K562 (cell line): ENCODE measurements at regions not wholly inside any gene's neighbourhood (a gene's known extent, or its start where the extent isn't known, plus 50 kb on each side); places are given as distances from the start of the nearest gene placed in this dataset.

ENCODE experiments used
- ATAC-seq: fragments of 200-7000 bp; cut with Tn5 transposase; 3 replicates; pipeline ENCODE4 v1.9.1; 2020; ENCODE audit warnings: moderate library complexity
- BruUV-seq: library from RNA; stranded (reverse); fragments of 400-500 nt; replicated peaks from 2 replicates; lab custom pipeline; 2021; lab: Mats Ljungman, UMichigan
- CTCF ChIA-PET: fragments of 300-600 bp; formaldehyde crosslinking; extraction: SDS; loops from one replicate; lab custom pipeline; 2021; ENCODE audit warnings: low intra/inter-chr PET ratio; lab: Yijun Ruan, JAX
- POLR2A ChIA-PET: fragments of 300-600, 350-650 bp; sonication (Branson Sonifier 250); formaldehyde crosslinking; extraction: SDS; loops from one replicate; lab custom pipeline; 2021; ENCODE audit warnings: antibody characterized with exemption, inconsistent platforms; lab: Yijun Ruan, JAX
- DNase-seq, 4 experiments: peaks; one replicate each; pipeline versions ENCODE4 v3.0.0 to v3.0.0-alpha.2; 2011 to 2018; ENCODE audit warnings: low spot score in 3 of 4, mixed read lengths in 3 of 4; ENCODE audit errors: extremely low read depth in 1 of 4
- FAIRE-seq: peaks from 2 replicates; lab custom pipeline; 2011; peaks lifted over from hg19 to GRCh38; lab: Jason Lieb, UNC
- H2AFZ ChIP-seq: 2 replicates; pipeline ENCODE4 v1.6.0; 2011; ENCODE audit warnings: low read depth, low read length, control low read depth, inconsistent platforms
- H3K27ac ChIP-seq: fragments of 200-600 bp; 3 replicates; pipeline ENCODE4 v1.8.0; 2011; ENCODE audit warnings: low read depth, mild to moderate bottlenecking, control low read depth, inconsistent platforms, low read length, moderate library complexity, mixed read lengths; ENCODE audit errors: extremely low read depth
- H3K27me3 ChIP-seq, 2 experiments: fragments of 300-600 bp in 1 of 2; 2 replicates in 1 of 2; 3 replicates in 1 of 2; pipeline versions ENCODE4 v1.6.0 to v1.8.0; 2011; ENCODE audit warnings: inconsistent platforms in 2 of 2, low read length in 2 of 2, mild to moderate bottlenecking in 1 of 2, mixed read lengths in 1 of 2, moderate library complexity in 1 of 2; ENCODE audit not compliant: control insufficient read depth in 2 of 2, insufficient read depth in 2 of 2
- H3K36me3 ChIP-seq: fragments of 300-600 bp; 3 replicates; pipeline ENCODE4 v1.8.0; 2011; ENCODE audit warnings: mild to moderate bottlenecking, low read length, inconsistent platforms; ENCODE audit not compliant: control insufficient read depth, insufficient read depth
- H3K4me1 ChIP-seq, 2 experiments: fragments of 200-600 bp in 1 of 2; replicated peaks in 1 of 2; 2 replicates in 1 of 2; 3 replicates in 1 of 2; pipeline versions ENCODE4 v1.5.1 to v1.8.0; 2011; ENCODE audit warnings: inconsistent platforms in 2 of 2, low read length in 2 of 2, mild to moderate bottlenecking in 1 of 2, mixed read lengths in 1 of 2, moderate library complexity in 1 of 2; ENCODE audit not compliant: control insufficient read depth in 2 of 2, insufficient read depth in 2 of 2
- H3K4me2 ChIP-seq: 2 replicates; pipeline ENCODE4 v1.6.1; 2011; ENCODE audit warnings: low read length, control low read depth, inconsistent platforms, mixed read lengths; ENCODE audit not compliant: insufficient read depth
- H3K4me3 ChIP-seq: fragments of 200-600 bp; sonication (generic), shearing (Covaris generic); 2 replicates; pipeline ENCODE4 v1.5.1; 2016; ENCODE audit warnings: control low read depth, inconsistent platforms
- H3K79me2 ChIP-seq: fragments of 200-600 bp; 3 replicates; pipeline ENCODE4 v1.8.0; 2011; ENCODE audit warnings: low read length, inconsistent platforms; ENCODE audit not compliant: control insufficient read depth, insufficient read depth
- H3K9ac ChIP-seq, 2 experiments: 2 replicates each; pipeline versions ENCODE4 v1.6.0 to v1.6.1; 2011; ENCODE audit warnings: low read depth in 2 of 2, low read length in 2 of 2, control low read depth in 1 of 2, inconsistent platforms in 1 of 2, mild to moderate bottlenecking in 1 of 2, mixed read lengths in 1 of 2; ENCODE audit not compliant: insufficient read depth in 1 of 2
- H3K9me1 ChIP-seq: one replicate; pipeline ENCODE4 v1.6.0; 2011; ENCODE audit warnings: inconsistent platforms, mild to moderate bottlenecking, low read length, moderate library complexity; ENCODE audit not compliant: control insufficient read depth, insufficient read depth
- H3K9me3 ChIP-seq: replicated peaks from 2 replicates; pipeline ENCODE4 v1.5.1; 2011; ENCODE audit warnings: low read depth, low read length, inconsistent platforms; ENCODE audit not compliant: control insufficient read depth, insufficient read depth
- H4K20me1 ChIP-seq: replicated peaks from 2 replicates; pipeline ENCODE4 v1.6.1; 2011; ENCODE audit warnings: low read length, inconsistent platforms, mixed read lengths; ENCODE audit not compliant: control insufficient read depth, insufficient read depth
- BRD9 ChIP-seq: fragments of 450-650 bp; IDR thresholded peaks from 2 replicates; pipeline ENCODE4 v1.6.1; 2018; ENCODE audit warnings: low read depth; ENCODE audit not compliant: partially characterized antibody
- PRPF4 ChIP-seq: fragments of 200-400 bp; formaldehyde crosslinking; IDR thresholded peaks from one replicate; pipeline ENCODE4 v1.6.1; 2017; ENCODE audit warnings: low read length, low read depth, mild to moderate bottlenecking; ENCODE audit not compliant: insufficient read depth, poor library complexity, severe bottlenecking
- SAFB ChIP-seq: fragments of 200-400 bp; formaldehyde crosslinking; IDR thresholded peaks from 2 replicates; pipeline ENCODE4 v1.6.1; 2017; ENCODE audit warnings: low read depth, low read length, borderline replicate concordance
- SMARCA4 ChIP-seq: fragments of 450-650 bp; IDR thresholded peaks from 2 replicates; pipeline ENCODE4 v1.6.1; 2016
- XRCC3 ChIP-seq: fragments of 450-650 bp; IDR thresholded peaks from 2 replicates; pipeline ENCODE4 v1.6.1; 2017; ENCODE audit warnings: mild to moderate bottlenecking, moderate library complexity
- ZC3H8 ChIP-seq: fragments of 450-650 bp; IDR thresholded peaks from 2 replicates; pipeline ENCODE4 v1.6.1; 2017
- ZNF121 ChIP-seq: sonication (generic); formaldehyde crosslinking; conservative IDR thresholded peaks from 2 replicates; pipeline ENCODE4 v1.8.0; 2022; ENCODE audit warnings: missing genetic modification reagents
- ZNF165 ChIP-seq: fragments of 250-450 bp; sonication (Bioruptor Pico); IDR thresholded peaks from 2 replicates; pipeline ENCODE4 v1.4.0; 2020; ENCODE audit warnings: borderline replicate concordance
- WGBS: fragments of 100-300 bp; shearing (Covaris generic); methylation state at CpG from one replicate; pipeline ENCODE4 v1.1.6; 2016; ENCODE audit warnings: low coverage, mixed read lengths; ENCODE audit not compliant: insufficient coverage; ENCODE audit errors: missing lambda C conversion rate; 5-methylcytosine and 5-hydroxymethylcytosine counted together
- in situ Hi-C: fragments of 300-500 bp; cut with MboI; formaldehyde crosslinking; loops from 4 replicates; pipeline ENCODE4 v1.15.0; 2018; ENCODE audit warnings: inconsistent platforms, mixed read lengths
- intact Hi-C: fragments of 100-400 bp; cut with micrococcal nuclease; formaldehyde crosslinking; loops from 2 replicates; pipeline ENCODE4 v1.14.2; 2022
- TF ChIP-seq, protein P1 (sequence below): sonication (generic); formaldehyde crosslinking; IDR thresholded peaks from 2 replicates; pipeline ENCODE4 v1.8.0; 2022; ENCODE audit warnings: mild to moderate bottlenecking, missing genetic modification reagents, borderline replicate concordance
- TF ChIP-seq, protein P2 (sequence below): fragments of 250-450 bp; sonication (Bioruptor Pico); IDR thresholded peaks from 2 replicates; pipeline ENCODE4 v1.5.0; 2020; ENCODE audit warnings: mild to moderate bottlenecking, borderline replicate concordance
- TF ChIP-seq, protein P3 (sequence below): sonication (generic); formaldehyde crosslinking; IDR thresholded peaks from 2 replicates; pipeline ENCODE4 v1.8.0; 2022; ENCODE audit warnings: mild to moderate bottlenecking, missing genetic modification reagents
- TF ChIP-seq, protein P4 (sequence below), 2 experiments: fragments of 450-650 bp in 1 of 2; sonication (generic) in 1 of 2; formaldehyde crosslinking in 1 of 2; IDR thresholded peaks in 1 of 2; conservative IDR thresholded peaks in 1 of 2; 2 replicates each; pipeline versions ENCODE4 v1.6.1 to v1.8.1; 2016 to 2023; ENCODE audit warnings: mild to moderate bottlenecking in 2 of 2, moderate library complexity in 2 of 2, inconsistent platforms in 1 of 2, missing genetic modification reagents in 1 of 2
- TF ChIP-seq, protein P5 (sequence below): fragments of 450-650 bp; formaldehyde crosslinking; IDR thresholded peaks from 2 replicates; pipeline ENCODE4 v1.4.0; 2022; ENCODE audit warnings: mild to moderate bottlenecking, moderate library complexity

DNA sequence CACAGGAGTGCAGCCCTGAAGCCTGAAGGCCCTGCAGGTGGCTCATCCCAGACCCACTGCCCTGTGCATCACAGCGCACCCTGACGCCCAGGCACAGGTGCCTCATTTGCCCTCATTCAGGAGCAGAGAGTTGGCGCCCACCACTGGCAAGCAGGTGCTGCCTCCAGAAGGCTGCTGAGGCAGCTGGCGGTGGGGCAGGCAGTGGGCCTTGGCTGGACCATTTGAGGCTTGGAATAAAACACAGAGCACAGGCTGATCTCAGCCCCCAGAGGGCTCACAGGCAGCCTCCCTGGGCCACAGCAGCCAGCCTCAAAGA is 1151.9 kb downstream of the BRD1 start:
- Histone ChIP-seq H3K27me3 (no peaks in the 10 kb centered on the region; a peak in 2 of 5 replicates), H3K4me3 (no peak overlapping the region), H3K4me1 (no peaks in the 10 kb centered on the region), H4K20me1 (no peaks in the 10 kb centered on the region), H3K9me1 (no peaks in the 10 kb centered on the region), H2AFZ (no peak overlapping the region), H3K79me2 (no peaks in the 10 kb centered on the region), H3K27ac (no peak overlapping the region), H3K9me3 (no peaks in the 10 kb centered on the region), H3K4me2 (no peak overlapping the region), H3K36me3 (no peaks in the 10 kb centered on the region), H3K9ac (no peak overlapping the region)
- 0% methylated on average over 2 of the region's 4 CpGs for WGBS
- intact Hi-C loops (no loop called here), in situ Hi-C loops (no loop called here)
- FAIRE-seq: no peak
- ATAC-seq: no peak
- CTCF ChIA-PET: no interaction called here
- DNase-seq: no peak
- POLR2A ChIA-PET: no interaction called here
- no TSS peak for BruUV-seq
- TF ChIP-seq, protein P1, sequence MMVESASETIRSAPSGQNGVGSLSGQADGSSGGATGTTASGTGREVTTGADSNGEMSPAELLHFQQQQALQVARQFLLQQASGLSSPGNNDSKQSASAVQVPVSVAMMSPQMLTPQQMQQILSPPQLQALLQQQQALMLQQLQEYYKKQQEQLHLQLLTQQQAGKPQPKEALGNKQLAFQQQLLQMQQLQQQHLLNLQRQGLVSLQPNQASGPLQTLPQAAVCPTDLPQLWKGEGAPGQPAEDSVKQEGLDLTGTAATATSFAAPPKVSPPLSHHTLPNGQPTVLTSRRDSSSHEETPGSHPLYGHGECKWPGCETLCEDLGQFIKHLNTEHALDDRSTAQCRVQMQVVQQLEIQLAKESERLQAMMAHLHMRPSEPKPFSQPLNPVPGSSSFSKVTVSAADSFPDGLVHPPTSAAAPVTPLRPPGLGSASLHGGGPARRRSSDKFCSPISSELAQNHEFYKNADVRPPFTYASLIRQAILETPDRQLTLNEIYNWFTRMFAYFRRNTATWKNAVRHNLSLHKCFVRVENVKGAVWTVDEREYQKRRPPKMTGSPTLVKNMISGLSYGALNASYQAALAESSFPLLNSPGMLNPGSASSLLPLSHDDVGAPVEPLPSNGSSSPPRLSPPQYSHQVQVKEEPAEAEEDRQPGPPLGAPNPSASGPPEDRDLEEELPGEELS (CRISPR knock-in tag): no peak
- TF ChIP-seq ZNF165 (CRISPR knock-in tag) (no peak), SAFB (no peak), BRD9 (no peak), ZNF121 (no peak), SMARCA4 (no peak), PRPF4 (no peak), XRCC3 (no peak), ZC3H8 (no peak)
- TF ChIP-seq, protein P2, sequence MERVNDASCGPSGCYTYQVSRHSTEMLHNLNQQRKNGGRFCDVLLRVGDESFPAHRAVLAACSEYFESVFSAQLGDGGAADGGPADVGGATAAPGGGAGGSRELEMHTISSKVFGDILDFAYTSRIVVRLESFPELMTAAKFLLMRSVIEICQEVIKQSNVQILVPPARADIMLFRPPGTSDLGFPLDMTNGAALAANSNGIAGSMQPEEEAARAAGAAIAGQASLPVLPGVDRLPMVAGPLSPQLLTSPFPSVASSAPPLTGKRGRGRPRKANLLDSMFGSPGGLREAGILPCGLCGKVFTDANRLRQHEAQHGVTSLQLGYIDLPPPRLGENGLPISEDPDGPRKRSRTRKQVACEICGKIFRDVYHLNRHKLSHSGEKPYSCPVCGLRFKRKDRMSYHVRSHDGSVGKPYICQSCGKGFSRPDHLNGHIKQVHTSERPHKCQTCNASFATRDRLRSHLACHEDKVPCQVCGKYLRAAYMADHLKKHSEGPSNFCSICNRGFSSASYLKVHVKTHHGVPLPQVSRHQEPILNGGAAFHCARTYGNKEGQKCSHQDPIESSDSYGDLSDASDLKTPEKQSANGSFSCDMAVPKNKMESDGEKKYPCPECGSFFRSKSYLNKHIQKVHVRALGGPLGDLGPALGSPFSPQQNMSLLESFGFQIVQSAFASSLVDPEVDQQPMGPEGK (CRISPR knock-in tag): no peak
- TF ChIP-seq, protein P3, sequence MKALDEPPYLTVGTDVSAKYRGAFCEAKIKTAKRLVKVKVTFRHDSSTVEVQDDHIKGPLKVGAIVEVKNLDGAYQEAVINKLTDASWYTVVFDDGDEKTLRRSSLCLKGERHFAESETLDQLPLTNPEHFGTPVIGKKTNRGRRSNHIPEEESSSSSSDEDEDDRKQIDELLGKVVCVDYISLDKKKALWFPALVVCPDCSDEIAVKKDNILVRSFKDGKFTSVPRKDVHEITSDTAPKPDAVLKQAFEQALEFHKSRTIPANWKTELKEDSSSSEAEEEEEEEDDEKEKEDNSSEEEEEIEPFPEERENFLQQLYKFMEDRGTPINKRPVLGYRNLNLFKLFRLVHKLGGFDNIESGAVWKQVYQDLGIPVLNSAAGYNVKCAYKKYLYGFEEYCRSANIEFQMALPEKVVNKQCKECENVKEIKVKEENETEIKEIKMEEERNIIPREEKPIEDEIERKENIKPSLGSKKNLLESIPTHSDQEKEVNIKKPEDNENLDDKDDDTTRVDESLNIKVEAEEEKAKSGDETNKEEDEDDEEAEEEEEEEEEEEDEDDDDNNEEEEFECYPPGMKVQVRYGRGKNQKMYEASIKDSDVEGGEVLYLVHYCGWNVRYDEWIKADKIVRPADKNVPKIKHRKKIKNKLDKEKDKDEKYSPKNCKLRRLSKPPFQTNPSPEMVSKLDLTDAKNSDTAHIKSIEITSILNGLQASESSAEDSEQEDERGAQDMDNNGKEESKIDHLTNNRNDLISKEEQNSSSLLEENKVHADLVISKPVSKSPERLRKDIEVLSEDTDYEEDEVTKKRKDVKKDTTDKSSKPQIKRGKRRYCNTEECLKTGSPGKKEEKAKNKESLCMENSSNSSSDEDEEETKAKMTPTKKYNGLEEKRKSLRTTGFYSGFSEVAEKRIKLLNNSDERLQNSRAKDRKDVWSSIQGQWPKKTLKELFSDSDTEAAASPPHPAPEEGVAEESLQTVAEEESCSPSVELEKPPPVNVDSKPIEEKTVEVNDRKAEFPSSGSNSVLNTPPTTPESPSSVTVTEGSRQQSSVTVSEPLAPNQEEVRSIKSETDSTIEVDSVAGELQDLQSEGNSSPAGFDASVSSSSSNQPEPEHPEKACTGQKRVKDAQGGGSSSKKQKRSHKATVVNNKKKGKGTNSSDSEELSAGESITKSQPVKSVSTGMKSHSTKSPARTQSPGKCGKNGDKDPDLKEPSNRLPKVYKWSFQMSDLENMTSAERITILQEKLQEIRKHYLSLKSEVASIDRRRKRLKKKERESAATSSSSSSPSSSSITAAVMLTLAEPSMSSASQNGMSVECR (CRISPR knock-in tag): no peak
- TF ChIP-seq, protein P4, sequence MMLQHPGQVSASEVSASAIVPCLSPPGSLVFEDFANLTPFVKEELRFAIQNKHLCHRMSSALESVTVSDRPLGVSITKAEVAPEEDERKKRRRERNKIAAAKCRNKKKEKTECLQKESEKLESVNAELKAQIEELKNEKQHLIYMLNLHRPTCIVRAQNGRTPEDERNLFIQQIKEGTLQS (IDR thresholded peaks at IDR 0.05): no peak
- TF ChIP-seq, protein P4 (CRISPR knock-in tag; conservative IDR thresholded peaks at IDR 0.05): no peak
- TF ChIP-seq, protein P5, sequence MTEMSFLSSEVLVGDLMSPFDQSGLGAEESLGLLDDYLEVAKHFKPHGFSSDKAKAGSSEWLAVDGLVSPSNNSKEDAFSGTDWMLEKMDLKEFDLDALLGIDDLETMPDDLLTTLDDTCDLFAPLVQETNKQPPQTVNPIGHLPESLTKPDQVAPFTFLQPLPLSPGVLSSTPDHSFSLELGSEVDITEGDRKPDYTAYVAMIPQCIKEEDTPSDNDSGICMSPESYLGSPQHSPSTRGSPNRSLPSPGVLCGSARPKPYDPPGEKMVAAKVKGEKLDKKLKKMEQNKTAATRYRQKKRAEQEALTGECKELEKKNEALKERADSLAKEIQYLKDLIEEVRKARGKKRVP: no peak
